ENCODE measurements at regions not wholly inside any gene's neighbourhood (a gene's known extent, or its start where the extent isn't known, plus 50 kb on each side); places are given as distances from the start of the nearest gene placed in this dataset.

DNA sequence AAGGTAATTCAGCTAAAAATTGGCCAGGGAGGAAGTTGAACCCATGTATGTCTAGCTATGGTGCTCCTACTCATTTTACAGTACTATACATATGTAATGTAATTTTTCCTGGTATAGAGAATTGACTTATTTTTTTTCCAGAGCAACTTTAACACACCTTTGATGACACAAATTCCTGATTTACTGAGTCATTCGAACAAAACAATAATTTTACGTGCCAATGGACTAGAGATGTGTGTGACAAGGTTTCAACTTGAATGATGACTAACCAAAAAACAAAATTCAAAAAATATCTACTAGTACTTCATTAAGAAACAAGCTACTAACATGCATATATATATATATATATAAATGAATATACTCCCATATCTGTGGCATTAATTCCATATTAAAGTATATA lies 180.5 kb downstream of the KITLG start:
- DNase-seq (ENCODE audit: low read depth) = no peak
- H3K4me3 ChIP-seq (ENCODE audit: low read depth, low read length) = no peak overlapping the region
- TF ChIP-seq MYC (IDR thresholded peaks at IDR 0.05; ENCODE audit: low read depth, low read length) (no peak), POLR2A (IDR thresholded peaks at IDR 0.05; ENCODE audit: extremely low read depth, insufficient read length) (no peak)
- TF ChIP-seq, protein P1, sequence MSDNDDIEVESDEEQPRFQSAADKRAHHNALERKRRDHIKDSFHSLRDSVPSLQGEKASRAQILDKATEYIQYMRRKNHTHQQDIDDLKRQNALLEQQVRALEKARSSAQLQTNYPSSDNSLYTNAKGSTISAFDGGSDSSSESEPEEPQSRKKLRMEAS (IDR thresholded peaks at IDR 0.05; ENCODE audit: low read depth, low read length) = no peak
- TF ChIP-seq, protein P2, sequence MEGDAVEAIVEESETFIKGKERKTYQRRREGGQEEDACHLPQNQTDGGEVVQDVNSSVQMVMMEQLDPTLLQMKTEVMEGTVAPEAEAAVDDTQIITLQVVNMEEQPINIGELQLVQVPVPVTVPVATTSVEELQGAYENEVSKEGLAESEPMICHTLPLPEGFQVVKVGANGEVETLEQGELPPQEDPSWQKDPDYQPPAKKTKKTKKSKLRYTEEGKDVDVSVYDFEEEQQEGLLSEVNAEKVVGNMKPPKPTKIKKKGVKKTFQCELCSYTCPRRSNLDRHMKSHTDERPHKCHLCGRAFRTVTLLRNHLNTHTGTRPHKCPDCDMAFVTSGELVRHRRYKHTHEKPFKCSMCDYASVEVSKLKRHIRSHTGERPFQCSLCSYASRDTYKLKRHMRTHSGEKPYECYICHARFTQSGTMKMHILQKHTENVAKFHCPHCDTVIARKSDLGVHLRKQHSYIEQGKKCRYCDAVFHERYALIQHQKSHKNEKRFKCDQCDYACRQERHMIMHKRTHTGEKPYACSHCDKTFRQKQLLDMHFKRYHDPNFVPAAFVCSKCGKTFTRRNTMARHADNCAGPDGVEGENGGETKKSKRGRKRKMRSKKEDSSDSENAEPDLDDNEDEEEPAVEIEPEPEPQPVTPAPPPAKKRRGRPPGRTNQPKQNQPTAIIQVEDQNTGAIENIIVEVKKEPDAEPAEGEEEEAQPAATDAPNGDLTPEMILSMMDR (IDR thresholded peaks at IDR 0.05; ENCODE audit: low read depth, low read length) = no peak

DNA sequence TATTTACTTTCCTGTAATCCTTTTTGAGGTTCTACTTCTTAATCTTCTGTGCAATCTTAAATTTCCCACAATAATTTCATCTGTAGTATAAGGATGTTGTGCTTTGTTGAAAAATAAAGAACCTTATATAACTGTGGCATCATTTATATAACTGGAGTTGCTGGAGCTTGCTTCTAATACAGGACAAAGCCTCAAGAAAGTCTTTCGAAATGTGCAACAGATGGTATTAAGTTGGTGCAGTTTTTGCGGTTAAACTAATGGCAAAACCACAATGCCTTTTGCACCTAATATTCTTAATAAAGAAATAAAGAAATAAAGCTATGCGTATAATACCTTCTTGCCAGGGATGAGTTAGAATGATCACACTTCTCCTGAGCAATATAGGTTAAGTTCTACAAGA lies 180.0 kb downstream of the KITLG start:
- TF ChIP-seq, protein P1 (IDR thresholded peaks at IDR 0.05; ENCODE audit: low read depth, low read length) = no peak
- TF ChIP-seq POLR2A (IDR thresholded peaks at IDR 0.05; ENCODE audit: extremely low read depth, insufficient read length) (no peak), MYC (IDR thresholded peaks at IDR 0.05; ENCODE audit: low read depth, low read length) (no peak)
- TF ChIP-seq, protein P2 (IDR thresholded peaks at IDR 0.05; ENCODE audit: low read depth, low read length) = no peak
- H3K4me3 ChIP-seq (ENCODE audit: low read depth, low read length) = no peak overlapping the region
- DNase-seq (ENCODE audit: low read depth) = no peak

DNA sequence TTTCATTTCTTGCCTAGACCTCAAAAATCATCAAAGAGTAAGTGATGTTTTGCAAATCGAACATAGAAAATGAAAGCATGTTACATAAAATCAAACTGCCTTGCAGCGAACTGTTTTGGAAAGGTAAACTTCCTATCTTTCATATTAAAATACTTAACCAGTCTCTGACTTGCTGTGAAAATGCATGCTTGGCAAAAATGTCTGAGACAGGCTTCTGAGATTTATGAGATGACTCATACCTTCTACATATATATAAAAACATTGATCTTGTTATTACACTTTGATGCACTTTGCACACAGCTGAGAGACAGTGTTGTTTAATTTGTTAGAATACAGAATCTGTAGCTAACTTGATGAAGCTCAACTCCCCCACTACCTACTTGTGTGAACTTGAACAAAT lies 179.1 kb downstream of the KITLG start:
- DNase-seq (ENCODE audit: low read depth) = no peak
- H3K4me3 ChIP-seq (ENCODE audit: low read depth, low read length) = no peak overlapping the region
- TF ChIP-seq, protein P2 (IDR thresholded peaks at IDR 0.05; ENCODE audit: low read depth, low read length) = no peak
- TF ChIP-seq, protein P1 (IDR thresholded peaks at IDR 0.05; ENCODE audit: low read depth, low read length) = no peak
- TF ChIP-seq POLR2A (IDR thresholded peaks at IDR 0.05; ENCODE audit: extremely low read depth, insufficient read length) (no peak), MYC (IDR thresholded peaks at IDR 0.05; ENCODE audit: low read depth, low read length) (no peak)

DNA sequence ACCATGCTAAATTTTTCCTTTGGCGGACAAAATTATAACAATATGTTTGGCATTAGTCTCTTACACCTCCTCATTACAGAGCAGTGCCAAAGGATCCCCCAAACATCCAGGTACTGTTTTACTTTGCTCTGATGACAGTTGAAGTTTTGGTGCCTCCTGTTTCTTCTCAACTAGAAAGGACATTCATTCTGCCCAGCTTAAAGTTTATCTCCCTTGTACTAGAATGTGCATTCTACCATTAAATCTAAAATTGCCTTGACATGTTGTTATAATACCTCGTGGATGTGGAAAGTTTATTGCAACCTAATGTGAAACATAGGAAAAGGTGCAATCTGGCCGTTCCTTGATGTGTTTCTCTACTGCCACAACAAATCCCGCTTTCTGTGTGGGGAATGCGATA lies 173.4 kb downstream of the KITLG start:
- TF ChIP-seq, protein P2 (IDR thresholded peaks at IDR 0.05; ENCODE audit: low read depth, low read length) = no peak
- TF ChIP-seq MYC (IDR thresholded peaks at IDR 0.05; ENCODE audit: low read depth, low read length) (no peak), POLR2A (IDR thresholded peaks at IDR 0.05; ENCODE audit: extremely low read depth, insufficient read length) (no peak)
- TF ChIP-seq, protein P1 (IDR thresholded peaks at IDR 0.05; ENCODE audit: low read depth, low read length) = no peak
- DNase-seq (ENCODE audit: low read depth) = no peak
- H3K4me3 ChIP-seq (ENCODE audit: low read depth, low read length) = no peak overlapping the region

DNA sequence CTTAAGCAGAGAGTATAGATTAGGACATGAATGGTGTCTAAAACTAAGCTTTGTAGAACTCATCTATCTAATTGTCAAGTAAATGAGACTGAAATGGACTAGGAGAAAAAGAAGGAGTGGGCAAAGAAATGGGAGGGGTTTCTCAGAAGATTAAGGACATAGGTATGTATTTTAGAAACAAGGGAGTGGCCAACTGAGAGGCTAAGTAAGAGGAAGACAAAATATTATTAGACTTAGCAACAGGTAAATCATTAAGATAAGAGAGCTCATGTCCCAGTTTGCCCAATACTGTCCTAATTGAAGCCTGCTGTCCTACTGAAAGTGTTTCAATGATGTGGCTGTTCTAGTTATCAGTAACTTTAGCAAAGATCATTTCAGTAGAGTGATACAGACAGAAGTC lies 171.4 kb downstream of the KITLG start:
- DNase-seq (ENCODE audit: low read depth) = no peak
- no peak overlapping the region for H3K4me3 ChIP-seq (ENCODE audit: low read depth, low read length)
- TF ChIP-seq, protein P1 (IDR thresholded peaks at IDR 0.05; ENCODE audit: low read depth, low read length) = no peak
- TF ChIP-seq MYC (IDR thresholded peaks at IDR 0.05; ENCODE audit: low read depth, low read length) = no peak
- TF ChIP-seq, protein P2 (IDR thresholded peaks at IDR 0.05; ENCODE audit: low read depth, low read length) = no peak
- no peak for TF ChIP-seq POLR2A (IDR thresholded peaks at IDR 0.05; ENCODE audit: extremely low read depth, insufficient read length)

DNA sequence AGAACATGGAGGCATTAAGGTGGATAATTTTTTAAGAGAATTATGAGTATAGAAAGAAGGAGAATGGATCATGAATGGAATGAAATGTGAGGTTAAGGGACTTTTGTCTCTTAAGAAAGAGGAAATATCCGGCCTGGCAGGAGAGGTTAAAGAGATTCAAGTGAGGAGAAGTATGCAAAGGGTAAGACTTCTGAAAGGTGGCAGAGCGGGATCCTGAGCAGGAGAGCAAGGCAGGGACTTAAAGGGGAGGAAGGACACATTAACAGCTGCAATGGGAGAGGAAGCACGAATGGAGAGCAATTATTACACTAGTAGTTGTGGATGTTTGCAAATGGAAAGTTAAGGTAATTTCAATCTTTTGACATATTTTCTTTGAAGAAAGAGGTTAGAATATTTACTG lies 171.0 kb downstream of the KITLG start:
- no peak overlapping the region for H3K4me3 ChIP-seq (ENCODE audit: low read depth, low read length)
- DNase-seq (ENCODE audit: low read depth) = no peak
- no peak for TF ChIP-seq MYC (IDR thresholded peaks at IDR 0.05; ENCODE audit: low read depth, low read length)
- TF ChIP-seq, protein P1 (IDR thresholded peaks at IDR 0.05; ENCODE audit: low read depth, low read length) = no peak
- no peak for TF ChIP-seq POLR2A (IDR thresholded peaks at IDR 0.05; ENCODE audit: extremely low read depth, insufficient read length)
- TF ChIP-seq, protein P2 (IDR thresholded peaks at IDR 0.05; ENCODE audit: low read depth, low read length) = no peak
